ENCODE measurements at regions not wholly inside any gene's neighbourhood (a gene's known extent, or its start where the extent isn't known, plus 50 kb on each side); places are given as distances from the start of the nearest gene placed in this dataset.
"Not testable (repeated sequence)": the region's sequence is repeated elsewhere in the genome, so short reads cannot be mapped to it uniquely, and the experiment has no call there.

DNA sequence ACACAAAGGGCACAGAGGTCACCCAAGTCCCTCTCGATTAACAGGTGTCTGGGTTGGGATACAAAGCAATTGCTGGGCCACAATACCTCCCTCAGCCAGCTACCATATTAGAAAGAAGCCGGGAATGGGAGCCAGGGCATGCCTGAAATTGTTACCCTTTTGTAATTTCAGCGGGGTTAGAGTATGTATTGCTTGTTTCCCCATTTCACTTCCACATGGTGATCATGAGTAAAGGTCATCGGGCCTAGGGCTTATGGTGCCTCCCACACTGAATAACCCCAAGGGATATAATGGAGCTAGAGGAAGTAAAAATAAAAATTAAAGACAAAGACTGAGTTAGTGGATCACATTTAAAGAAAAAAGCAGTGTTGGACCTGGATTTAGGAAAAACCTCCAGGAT, 437.2 kb upstream of the KLHL29 start:
- DNase-seq, result no peak

- no peak for DNase-seq
Measured at GRCh38 chr2:22950431-22950830, 434.5 kb upstream of the KLHL29 start.

DNA sequence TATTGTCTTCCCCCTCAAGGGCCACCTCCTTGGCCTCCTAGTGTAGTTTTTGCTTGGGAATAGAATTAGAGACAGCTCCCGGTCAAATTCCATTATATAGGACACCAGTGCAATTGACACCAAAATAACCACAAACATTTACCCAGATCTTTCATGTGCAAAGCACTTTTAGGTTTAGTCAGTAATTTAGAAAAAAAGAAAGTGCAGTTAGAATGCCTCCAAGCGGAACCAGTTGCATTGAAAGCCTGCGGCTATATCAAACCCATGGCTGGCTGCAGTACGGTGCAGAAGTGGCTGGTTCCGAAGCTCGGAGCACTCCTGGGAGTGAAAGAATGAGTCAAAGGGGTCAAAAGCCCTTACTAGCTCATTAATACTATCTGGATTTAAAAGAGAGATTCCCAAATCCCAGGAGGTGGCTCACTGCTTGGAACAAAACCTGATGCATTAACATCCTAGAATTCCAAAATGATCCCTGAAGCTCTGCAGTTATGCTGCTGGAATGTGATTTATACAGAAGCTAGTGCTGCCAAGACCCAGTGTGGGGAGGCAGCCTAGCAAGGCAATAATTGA, 432.2 kb upstream of the KLHL29 start:
- DNase-seq, result no peak

GRCh38 chr2:22957446-22957845, 427.5 kb upstream of the KLHL29 start:
- no peak for DNase-seq

DNA sequence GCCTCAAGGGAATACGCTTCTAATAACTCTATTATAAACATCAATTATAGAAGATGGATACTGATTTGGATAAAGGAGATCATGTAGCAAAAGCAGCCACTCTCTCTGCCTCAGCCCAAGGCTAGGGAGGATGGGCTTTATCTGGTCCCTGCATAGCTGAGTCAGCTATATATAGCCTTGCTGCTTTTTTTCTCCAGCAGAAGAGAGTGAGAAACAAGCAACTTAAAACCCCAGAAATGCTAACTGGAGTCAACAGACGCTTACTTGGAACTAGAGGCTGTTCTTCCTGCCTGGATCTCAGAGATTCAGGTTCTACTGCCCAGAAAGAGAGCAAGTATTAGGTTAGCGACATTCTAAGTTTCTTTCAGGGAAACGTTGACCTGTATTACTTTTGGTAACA, 426.7 kb upstream of the KLHL29 start:
- no peak for DNase-seq

DNA sequence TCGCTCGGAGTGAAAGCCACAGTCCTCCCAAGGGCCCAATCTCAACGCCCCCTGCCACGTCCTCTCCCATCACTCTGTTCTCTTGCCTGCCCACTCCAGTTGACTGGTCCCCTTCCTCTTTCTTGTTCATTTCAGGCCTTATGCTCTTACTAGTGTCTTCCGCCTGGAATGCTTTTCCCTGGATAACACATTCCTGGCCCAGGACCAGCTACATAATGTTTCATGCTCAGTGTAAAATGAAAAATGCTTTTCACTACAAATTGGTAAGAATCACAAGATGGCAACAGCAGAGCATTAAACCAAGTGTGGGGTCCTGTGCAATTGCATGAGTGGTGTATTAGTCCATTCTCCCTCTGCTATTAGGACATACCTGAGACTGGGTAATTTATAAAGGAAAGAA, 417.2 kb upstream of the KLHL29 start:
- DNase-seq, result no peak

DNA sequence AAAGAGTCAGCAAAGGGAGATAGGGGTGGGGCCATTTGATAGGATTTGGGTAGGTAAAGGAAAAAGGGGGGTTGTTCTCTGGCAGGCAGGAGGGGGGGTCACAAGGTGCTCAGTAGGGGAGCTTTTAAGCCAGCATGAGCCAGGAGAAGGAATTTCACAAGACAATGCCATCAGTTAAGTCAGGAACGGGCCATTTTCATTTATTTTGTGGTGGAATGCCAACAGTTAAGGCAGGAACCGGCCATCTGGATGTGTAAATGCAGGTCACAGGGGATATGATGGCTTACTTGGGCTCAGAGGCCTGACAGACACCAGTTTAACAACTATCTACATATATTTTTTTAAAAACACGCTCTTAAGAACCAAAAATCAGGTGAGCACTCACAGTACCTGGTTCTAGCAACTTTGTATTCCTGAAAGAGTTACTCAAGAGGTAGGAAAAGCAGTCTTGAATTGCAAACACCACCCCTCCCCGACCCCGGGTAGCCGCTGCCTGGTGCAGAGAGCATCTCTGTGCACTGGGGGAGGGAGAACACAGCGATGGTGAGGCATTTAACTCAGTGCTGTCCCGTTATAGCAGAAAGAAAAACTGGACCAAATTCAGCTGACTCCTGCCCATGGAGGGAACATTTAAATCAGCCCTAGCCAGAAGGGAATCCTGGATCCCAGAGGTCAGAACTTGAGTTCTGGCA, 414.5 kb upstream of the KLHL29 start:
- no peak for DNase-seq

GRCh38 chr2:22970991-22971390, 414.0 kb upstream of the KLHL29 start:
- no peak for DNase-seq

GRCh38 chr2:22981785-22982184, 403.2 kb upstream of the KLHL29 start:
- no peak for DNase-seq

GRCh38 chr2:22984152-22984551, 400.8 kb upstream of the KLHL29 start:
- DNase-seq, result not testable (repeated sequence)

- DNase-seq, result no peak
Measured at GRCh38 chr2:22990246-22990645, 394.7 kb upstream of the KLHL29 start.

DNA sequence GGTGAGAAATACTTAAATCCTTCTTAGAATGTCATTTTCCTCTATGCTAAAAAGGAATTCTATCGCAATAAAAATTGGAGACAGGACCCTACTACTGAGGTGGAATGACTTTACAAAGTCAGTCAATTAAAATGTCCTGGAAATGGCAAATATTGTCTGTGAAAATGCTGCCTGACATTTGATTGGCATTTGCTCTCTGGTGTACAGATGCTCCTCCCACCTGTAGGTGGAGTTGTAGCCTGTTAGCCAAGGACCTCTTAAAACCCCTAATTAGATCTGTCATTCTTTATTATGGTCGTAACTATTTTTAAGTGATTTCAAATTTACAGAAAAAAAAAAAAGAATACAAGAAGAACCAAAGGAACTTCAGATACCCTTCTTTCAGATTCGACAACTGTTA, 393.1 kb upstream of the KLHL29 start:
- DNase-seq, result no peak

DNA sequence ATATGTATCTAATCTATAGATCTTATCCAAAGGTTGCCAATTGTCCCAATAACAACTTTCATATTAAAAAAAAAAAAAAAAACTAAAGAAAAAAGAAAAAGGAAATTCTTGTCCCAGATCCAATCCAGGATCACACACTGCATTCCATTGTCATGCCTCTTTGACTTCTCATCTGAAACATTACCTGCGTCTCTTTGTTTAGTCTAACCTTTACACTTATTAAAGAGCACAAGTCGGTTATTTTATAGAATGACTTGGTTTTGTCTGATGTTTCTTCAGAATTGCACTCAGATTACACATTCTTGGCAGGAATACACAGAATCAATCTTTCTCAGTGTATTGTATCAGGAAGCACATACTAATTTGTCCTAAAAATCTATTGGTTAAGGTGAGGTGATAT, 392.5 kb upstream of the KLHL29 start:
- DNase-seq, result no peak

GRCh38 chr2:22993250-22993649, 391.7 kb upstream of the KLHL29 start:
- DNase-seq, result no peak

GRCh38 chr2:22995576-22995975, 389.4 kb upstream of the KLHL29 start:
- peak; percentile 84 to 96 for DNase-seq

- DNase-seq, result no peak
Measured at GRCh38 chr2:22996911-22997310, 388.1 kb upstream of the KLHL29 start.

DNA sequence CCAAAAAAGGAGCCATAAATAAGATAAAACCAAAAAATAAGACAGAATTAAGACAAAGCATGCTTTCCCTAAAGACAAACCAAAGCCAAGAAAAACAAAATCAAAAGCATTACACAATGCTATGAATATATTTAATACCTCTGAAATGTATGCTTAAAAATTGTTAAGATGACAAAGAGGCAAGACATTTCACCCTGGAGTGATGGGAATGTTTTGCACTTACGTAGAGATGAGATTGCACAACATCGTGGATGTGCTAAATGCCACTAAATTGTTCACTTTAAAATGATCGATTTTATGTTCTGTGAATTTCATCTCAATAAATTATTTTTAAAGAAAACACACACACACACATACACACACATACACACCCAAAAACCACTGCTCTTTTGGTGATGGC, 386.6 kb upstream of the KLHL29 start:
- no peak for DNase-seq

DNA sequence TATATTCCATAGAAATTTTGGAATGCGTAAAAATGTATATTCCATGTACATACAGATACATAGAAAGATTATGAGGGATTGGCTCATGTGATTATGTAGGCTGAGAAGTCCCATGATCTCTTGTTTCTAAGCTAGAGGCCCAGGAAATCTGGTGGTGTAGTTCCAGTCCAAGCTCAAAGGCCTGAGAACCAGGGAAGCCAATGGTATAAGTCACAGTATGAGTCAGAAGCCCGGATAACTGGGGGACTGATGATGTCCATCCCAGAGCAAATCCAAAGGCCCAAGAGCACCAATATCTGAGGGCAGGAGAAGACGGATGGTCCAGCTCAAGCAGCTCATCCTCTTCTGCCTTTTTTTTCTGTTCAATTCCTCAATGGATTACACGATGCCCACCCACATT, 385.0 kb upstream of the KLHL29 start:
- DNase-seq, result no peak

DNA sequence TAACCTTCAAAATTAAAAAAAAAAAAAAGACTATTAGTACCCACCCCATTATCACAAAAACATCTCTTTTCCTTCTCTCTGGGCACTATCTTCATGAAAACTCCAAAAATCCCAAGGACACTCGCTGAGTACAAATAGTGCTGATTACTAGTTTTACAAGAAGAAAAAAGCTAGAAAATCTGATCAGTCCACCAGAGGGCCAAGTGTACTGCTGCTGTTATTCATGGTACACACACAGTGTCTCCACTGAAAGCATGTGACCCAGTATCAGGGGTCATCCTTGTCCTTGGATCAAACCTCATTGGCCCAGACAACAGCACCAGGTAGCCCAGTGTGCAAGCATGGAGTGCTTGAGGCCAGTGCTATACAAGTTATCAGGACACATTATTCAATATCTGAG, 382.7 kb upstream of the KLHL29 start:
- DNase-seq, result no peak

DNA sequence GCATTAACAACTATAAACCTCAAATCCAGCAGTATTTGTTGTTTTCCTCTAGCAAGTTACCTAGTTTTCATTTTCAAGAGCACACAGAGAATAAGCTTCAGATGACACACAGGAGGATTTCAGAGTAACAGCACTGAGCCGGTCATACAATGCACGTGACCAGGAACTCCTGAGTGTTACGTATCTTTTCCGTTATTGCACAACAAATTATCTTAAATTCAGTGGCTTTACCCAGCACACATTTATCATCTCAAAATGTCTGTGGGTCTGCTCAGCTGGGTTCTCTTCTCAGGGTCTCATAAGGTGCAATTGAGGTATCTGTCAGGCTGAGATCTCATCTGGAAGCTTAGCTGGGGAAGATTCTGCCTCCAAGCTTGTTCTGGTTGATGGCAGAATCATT, 379.5 kb upstream of the KLHL29 start:
- no peak for DNase-seq

DNA sequence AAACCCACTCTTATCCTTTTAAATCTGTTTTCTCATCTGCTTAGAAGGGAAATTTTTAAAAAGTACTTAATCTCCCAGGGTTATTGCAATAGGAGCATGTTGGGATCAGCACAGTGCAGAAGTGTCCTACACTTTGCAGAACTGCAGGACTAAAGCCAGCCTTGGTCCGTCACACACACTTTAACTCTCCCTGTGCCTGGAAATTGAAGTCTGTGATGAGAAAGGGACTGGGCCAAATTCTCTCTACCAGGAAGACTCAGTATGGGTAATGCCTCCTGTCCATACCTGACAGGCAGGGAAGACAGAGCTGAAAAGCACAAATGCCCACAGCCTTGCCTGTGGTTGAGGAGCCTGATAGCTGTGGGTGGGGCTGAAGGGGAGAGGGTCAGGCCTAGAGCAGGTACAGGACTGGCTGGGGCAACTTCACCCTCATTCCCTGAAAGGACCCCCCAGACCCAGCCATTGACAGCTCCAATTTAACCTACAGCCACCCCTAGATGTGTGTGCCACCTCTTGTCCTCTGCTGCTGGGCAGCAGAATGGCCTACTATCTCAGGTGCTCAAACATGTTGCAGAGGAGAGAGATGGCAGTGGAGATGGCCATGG, 377.2 kb upstream of the KLHL29 start:
- DNase-seq, result no peak

GRCh38 chr2:23008440-23008839, 376.5 kb upstream of the KLHL29 start:
- DNase-seq, result no peak

DNA sequence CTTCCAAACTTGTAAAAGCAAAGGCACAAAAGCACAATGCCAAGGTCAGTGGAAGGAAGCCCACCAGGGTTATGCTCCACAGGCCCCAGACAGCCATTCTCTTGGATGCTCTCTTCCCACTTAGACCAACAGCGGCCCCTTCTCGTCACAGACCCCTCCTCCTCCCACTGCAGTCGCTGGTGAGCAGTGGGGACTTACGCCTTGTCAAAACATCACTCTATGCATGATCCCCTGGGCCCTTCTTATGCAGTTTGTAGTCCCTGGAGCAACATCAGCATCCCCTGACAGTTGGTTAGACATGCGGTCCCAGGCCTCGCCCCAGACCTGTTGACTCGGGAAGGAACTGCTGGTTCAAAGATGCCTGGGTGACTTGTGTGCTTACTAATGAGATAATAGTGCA, 376.0 kb upstream of the KLHL29 start:
- DNase-seq, result no peak

GRCh38 chr2:23009545-23010149, 375.3 kb upstream of the KLHL29 start:
- no peak for DNase-seq

All from NCI-H524 (cell line).